Osteoblast (primary cell): ENCODE measurements at regions not wholly inside any gene's neighbourhood (a gene's known extent, or its start where the extent isn't known, plus 50 kb on each side); places are given as distances from the start of the nearest gene placed in this dataset.

Experiments used
- DNase-seq: peaks from one replicate; pipeline ENCODE4 v3.0.0; 2011; ENCODE audit warnings: low spot score, mixed read lengths; ENCODE audit not compliant: insufficient read length; ENCODE audit errors: missing footprints
- H2AFZ ChIP-seq: 2 replicates; pipeline ENCODE4 v1.6.0; 2011; ENCODE audit warnings: mild to moderate bottlenecking, low read length
- H3K27ac ChIP-seq: 2 replicates; pipeline ENCODE4 v1.5.1; 2011; ENCODE audit warnings: mild to moderate bottlenecking, low read depth, low read length, moderate library complexity
- H3K27me3 ChIP-seq: 2 replicates; pipeline ENCODE4 v1.6.0; 2012; ENCODE audit warnings: mild to moderate bottlenecking, control low read depth, inconsistent platforms, low read length, moderate library complexity; ENCODE audit not compliant: insufficient read depth
- H3K36me3 ChIP-seq: 2 replicates; pipeline ENCODE4 v1.5.1; 2011; ENCODE audit warnings: mild to moderate bottlenecking, low read length, control low read depth, moderate library complexity; ENCODE audit not compliant: insufficient read depth
- H3K4me1 ChIP-seq: 2 replicates; pipeline ENCODE4 v1.5.1; 2011; ENCODE audit warnings: mild to moderate bottlenecking, low read length, control low read depth, moderate library complexity; ENCODE audit not compliant: insufficient read depth
- H3K4me2 ChIP-seq: 2 replicates; pipeline ENCODE4 v1.6.0; 2011; ENCODE audit warnings: mild to moderate bottlenecking, low read length; ENCODE audit not compliant: insufficient read depth
- H3K4me3 ChIP-seq: fragments of 200-600 bp; sonication (generic); 3 replicates; pipeline ENCODE4 v1.5.1; 2012; ENCODE audit warnings: mild to moderate bottlenecking, low read length, inconsistent platforms; ENCODE audit not compliant: insufficient read depth
- H3K79me2 ChIP-seq: 2 replicates; pipeline ENCODE4 v1.6.0; 2012; ENCODE audit warnings: mild to moderate bottlenecking, low read length, control low read depth, inconsistent platforms; ENCODE audit not compliant: insufficient read depth
- H3K9me3 ChIP-seq: 2 replicates; pipeline ENCODE4 v1.5.1; 2011; ENCODE audit warnings: low read depth, low read length, control low read depth
- H4K20me1 ChIP-seq: 2 replicates; pipeline ENCODE4 v1.6.0; 2012; ENCODE audit warnings: mild to moderate bottlenecking, low read length, control low read depth; ENCODE audit not compliant: insufficient read depth
- TF ChIP-seq, protein P1 (sequence below): IDR thresholded peaks from 2 replicates; pipeline ENCODE4 v1.5.1; 2011; ENCODE audit warnings: mild to moderate bottlenecking, low read depth, low read length, moderate library complexity; ENCODE audit errors: extremely low read depth

DNA sequence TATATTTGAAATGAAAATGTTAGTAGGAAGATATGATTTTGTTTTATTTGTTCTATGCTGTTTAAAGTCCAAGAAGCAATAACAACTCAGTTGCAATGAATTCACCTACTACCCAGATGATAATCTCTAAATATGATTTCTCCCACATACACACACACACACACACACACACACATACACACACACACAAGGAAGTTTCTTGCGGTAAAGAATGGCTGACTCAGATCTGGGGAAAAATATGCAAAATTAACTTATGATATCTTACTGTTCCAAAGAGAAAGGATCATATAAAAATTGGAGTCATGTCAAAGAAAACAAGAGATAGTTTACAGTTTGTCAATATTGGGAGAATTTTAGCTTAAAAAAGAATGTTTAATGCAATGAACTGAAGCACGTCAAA lies 456.7 kb downstream of the SLC16A7 start:
- H3K9me3 ChIP-seq, result peaks cover 2% of the 10 kb centered on the region
- no peaks in the 10 kb centered on the region for H3K27me3 ChIP-seq
- H3K4me1 ChIP-seq, result no peaks in the 10 kb centered on the region
- no peaks in the 10 kb centered on the region for H4K20me1 ChIP-seq
- no peak overlapping the region for H2AFZ ChIP-seq
- no peak overlapping the region for H3K4me3 ChIP-seq
- TF ChIP-seq, protein P1, sequence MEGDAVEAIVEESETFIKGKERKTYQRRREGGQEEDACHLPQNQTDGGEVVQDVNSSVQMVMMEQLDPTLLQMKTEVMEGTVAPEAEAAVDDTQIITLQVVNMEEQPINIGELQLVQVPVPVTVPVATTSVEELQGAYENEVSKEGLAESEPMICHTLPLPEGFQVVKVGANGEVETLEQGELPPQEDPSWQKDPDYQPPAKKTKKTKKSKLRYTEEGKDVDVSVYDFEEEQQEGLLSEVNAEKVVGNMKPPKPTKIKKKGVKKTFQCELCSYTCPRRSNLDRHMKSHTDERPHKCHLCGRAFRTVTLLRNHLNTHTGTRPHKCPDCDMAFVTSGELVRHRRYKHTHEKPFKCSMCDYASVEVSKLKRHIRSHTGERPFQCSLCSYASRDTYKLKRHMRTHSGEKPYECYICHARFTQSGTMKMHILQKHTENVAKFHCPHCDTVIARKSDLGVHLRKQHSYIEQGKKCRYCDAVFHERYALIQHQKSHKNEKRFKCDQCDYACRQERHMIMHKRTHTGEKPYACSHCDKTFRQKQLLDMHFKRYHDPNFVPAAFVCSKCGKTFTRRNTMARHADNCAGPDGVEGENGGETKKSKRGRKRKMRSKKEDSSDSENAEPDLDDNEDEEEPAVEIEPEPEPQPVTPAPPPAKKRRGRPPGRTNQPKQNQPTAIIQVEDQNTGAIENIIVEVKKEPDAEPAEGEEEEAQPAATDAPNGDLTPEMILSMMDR, result no peak
- no peaks in the 10 kb centered on the region for H3K79me2 ChIP-seq
- H3K4me2 ChIP-seq, result no peak overlapping the region
- no peak overlapping the region for H3K27ac ChIP-seq
- DNase-seq, result no peak
- no peaks in the 10 kb centered on the region for H3K36me3 ChIP-seq

DNA sequence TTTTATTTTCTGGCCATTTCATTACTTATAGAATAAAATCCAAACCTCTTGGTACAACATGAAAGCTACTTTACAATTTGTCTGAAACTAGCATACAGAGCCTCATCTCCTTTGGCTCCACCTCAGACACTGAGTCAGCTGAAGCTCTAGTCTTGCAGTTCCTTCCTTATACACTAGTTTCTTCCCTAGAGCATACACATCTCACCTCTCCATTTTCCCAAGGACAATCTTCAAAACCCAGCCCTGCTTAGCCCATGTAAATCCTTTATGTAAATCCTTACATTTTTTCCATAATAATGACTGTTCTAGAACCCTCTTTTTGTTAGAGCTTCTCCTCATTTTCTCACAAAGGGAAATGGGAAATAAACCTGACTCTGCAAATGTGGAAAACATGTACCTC lies 463.4 kb downstream of the SLC16A7 start:
- Histone ChIP-seq H3K79me2 (no peaks in the 10 kb centered on the region), H4K20me1 (no peaks in the 10 kb centered on the region), H3K9me3 (peaks cover 3% of the 10 kb centered on the region), H3K27ac (no peak overlapping the region), H3K4me2 (no peak overlapping the region), H3K4me1 (no peaks in the 10 kb centered on the region), H2AFZ (no peak overlapping the region), H3K27me3 (no peaks in the 10 kb centered on the region), H3K36me3 (no peaks in the 10 kb centered on the region), H3K4me3 (no peak overlapping the region)
- TF ChIP-seq, protein P1, result no peak
- no peak for DNase-seq

DNA sequence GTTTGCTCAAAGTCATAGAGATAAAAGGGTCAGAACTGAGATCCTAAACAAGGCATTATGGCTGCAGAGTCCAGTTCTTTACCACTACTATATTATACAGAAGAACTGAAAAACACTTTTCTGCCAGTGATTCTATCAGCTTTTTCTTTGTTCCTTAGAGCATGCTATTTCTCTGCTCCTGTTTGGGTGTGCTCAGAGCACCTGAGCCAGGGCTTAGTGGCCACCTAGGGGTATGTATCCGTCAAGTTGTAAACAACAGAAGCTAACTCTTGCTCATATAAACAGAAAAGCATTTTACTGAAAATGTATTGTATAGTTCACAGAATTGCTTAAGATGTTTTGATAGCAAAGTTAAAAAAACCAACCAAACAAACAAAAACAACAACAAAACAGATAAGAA lies 470.8 kb downstream of the SLC16A7 start:
- Histone ChIP-seq H3K9me3 (peaks cover 7% of the 10 kb centered on the region), H3K4me3 (no peak overlapping the region), H2AFZ (no peak overlapping the region), H3K36me3 (no peaks in the 10 kb centered on the region), H3K79me2 (no peaks in the 10 kb centered on the region), H3K27ac (no peak overlapping the region), H4K20me1 (no peaks in the 10 kb centered on the region), H3K27me3 (no peaks in the 10 kb centered on the region), H3K4me2 (no peak overlapping the region), H3K4me1 (no peaks in the 10 kb centered on the region)
- TF ChIP-seq, protein P1, result no peak
- no peak for DNase-seq

DNA sequence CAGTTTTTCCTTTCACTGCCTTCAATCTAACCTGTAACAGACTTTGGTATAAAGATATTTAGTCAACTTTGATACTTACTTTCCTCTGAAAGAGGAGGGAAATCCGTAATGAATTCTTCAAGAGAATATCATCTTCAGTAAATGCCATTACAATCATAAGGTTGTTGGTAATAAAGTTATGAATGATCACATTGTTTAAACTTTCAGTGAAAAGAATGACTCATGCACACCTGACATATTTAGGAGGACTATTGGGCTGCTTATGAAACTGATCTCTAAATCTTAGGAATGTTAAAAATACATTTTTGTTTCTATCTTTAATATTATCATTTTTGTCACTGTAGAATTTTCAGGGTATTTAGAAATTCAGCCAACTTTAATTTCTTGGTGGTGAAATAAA lies 474.7 kb downstream of the SLC16A7 start:
- H3K9me3 ChIP-seq, result peaks cover 7% of the 10 kb centered on the region
- TF ChIP-seq, protein P1, result no peak
- H3K27ac ChIP-seq, result no peak overlapping the region
- H3K4me3 ChIP-seq, result no peak overlapping the region
- no peaks in the 10 kb centered on the region for H3K4me1 ChIP-seq
- DNase-seq, result no peak
- H3K4me2 ChIP-seq, result no peak overlapping the region
- no peaks in the 10 kb centered on the region for H4K20me1 ChIP-seq
- H2AFZ ChIP-seq, result no peak overlapping the region
- no peaks in the 10 kb centered on the region for H3K27me3 ChIP-seq
- no peaks in the 10 kb centered on the region for H3K36me3 ChIP-seq
- H3K79me2 ChIP-seq, result no peaks in the 10 kb centered on the region
